ENCODE measurements at regions not wholly inside any gene's neighbourhood (a gene's known extent, or its start where the extent isn't known, plus 50 kb on each side); places are given as distances from the start of the nearest gene placed in this dataset.
"Not testable (repeated sequence)": the region's sequence is repeated elsewhere in the genome, so short reads cannot be mapped to it uniquely, and the experiment has no call there.

DNA sequence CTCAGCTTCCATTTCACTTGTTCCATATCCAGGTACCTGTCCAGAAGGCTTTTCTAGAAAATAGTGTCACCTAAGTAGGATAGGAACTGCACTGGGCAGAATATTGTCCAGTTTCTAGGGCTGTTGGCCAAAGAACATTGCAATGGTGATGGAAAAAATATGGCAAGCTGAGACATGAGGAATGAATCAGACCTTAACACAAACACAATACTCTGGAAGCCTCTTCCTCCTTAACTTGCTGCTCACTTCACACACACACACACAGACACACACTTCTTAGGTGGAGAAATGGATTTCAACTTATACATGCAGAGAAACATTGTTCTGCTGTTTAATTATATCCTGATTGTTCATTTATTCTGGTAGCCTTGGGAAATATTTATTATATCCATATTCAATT is 203.0 kb upstream of the RGS17 start (continued):
- TF ChIP-seq EGR1 (IDR thresholded peaks at IDR 0.05; ENCODE audit: low read depth in 2 of 2) (no peak), FOXA1 (IDR thresholded peaks at IDR 0.05) (no peak), JUND (IDR thresholded peaks at IDR 0.05) (no peak), RXRA (IDR thresholded peaks at IDR 0.05) (no peak), RAD21 (IDR thresholded peaks at IDR 0.05) (no peak), SP1 (IDR thresholded peaks at IDR 0.05) (no peak), HNF4G (IDR thresholded peaks at IDR 0.05) (no peak), HNF4A (conservative IDR thresholded peaks at IDR 0.05) (no peak), YY1 (IDR thresholded peaks at IDR 0.05) (no peak), NR2F2 (IDR thresholded peaks at IDR 0.05) (no peak)
- TF ChIP-seq, protein P1, sequence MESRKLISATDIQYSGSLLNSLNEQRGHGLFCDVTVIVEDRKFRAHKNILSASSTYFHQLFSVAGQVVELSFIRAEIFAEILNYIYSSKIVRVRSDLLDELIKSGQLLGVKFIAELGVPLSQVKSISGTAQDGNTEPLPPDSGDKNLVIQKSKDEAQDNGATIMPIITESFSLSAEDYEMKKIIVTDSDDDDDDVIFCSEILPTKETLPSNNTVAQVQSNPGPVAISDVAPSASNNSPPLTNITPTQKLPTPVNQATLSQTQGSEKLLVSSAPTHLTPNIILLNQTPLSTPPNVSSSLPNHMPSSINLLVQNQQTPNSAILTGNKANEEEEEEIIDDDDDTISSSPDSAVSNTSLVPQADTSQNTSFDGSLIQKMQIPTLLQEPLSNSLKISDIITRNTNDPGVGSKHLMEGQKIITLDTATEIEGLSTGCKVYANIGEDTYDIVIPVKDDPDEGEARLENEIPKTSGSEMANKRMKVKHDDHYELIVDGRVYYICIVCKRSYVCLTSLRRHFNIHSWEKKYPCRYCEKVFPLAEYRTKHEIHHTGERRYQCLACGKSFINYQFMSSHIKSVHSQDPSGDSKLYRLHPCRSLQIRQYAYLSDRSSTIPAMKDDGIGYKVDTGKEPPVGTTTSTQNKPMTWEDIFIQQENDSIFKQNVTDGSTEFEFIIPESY (IDR thresholded peaks at IDR 0.05), result no peak

DNA sequence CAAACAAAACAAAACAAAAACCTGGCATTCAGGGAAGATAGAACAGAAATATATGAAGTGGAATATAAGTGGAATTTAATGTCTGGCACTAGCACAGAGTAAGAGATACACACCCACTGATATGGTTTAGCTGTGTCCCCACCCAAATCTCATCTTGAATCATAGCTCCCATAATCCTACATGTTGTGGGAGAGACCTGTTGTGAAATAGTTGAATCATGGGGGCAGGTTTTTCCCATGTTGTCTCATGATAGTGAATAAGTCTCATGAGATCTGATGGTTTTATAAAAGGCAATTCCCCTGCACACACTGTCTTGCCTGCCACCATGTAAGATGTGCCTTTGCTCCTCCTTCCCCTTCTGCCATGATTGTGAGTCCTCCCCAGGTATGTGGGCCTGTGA is 200.1 kb upstream of the RGS17 start:
- H3K4me3 ChIP-seq (ENCODE audit: low read depth in 1 of 3, low read length in 3 of 3); H3K9ac ChIP-seq (ENCODE audit: low read depth in 1 of 2, low read length in 2 of 2); H3K27ac ChIP-seq (ENCODE audit: low read depth in 1 of 2, low read length in 2 of 2); DNase-seq (ENCODE audit: low spot score); H3K4me1 ChIP-seq (ENCODE audit: control insufficient read depth in 4 of 4, insufficient read depth in 4 of 4, low read length in 3 of 4); H3K9me3 ChIP-seq (ENCODE audit: control insufficient read depth in 4 of 4, low read length in 3 of 4); H3K36me3 ChIP-seq (ENCODE audit: control insufficient read depth in 4 of 4, insufficient read depth in 3 of 4, low read depth in 1 of 4, low read length in 3 of 4); H3K27me3 ChIP-seq (ENCODE audit: control insufficient read depth in 4 of 4, insufficient read depth in 4 of 4, low read length in 3 of 4): not testable (repeated sequence)

DNA sequence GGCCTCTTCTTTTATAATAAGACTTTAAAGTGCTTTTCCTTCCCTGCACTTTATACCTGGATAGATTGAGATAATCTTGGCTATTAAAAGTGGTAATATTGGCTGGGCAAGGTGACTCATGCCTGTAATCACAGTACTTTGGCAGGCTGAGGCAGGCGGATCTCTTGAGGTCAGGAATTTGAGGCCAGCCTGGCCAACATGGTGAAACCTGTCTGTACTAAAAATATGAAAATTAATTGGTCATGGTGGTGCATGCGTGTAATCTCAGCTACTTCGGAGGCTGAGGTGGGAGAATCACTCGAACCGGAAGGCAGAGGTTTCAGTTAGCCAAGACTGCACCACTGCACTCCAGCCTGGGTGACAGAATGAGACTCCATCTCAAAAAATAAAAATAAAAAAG is 197.1 kb upstream of the RGS17 start:
- Histone ChIP-seq H3K9me3 (ENCODE audit: control insufficient read depth in 4 of 4, low read length in 3 of 4) (no peaks in the 10 kb centered on the region), H3K4me1 (ENCODE audit: control insufficient read depth in 4 of 4, insufficient read depth in 4 of 4, low read length in 3 of 4) (no peaks in the 10 kb centered on the region), H3K4me3 (ENCODE audit: low read depth in 1 of 3, low read length in 3 of 3) (no peak overlapping the region), H3K36me3 (ENCODE audit: control insufficient read depth in 4 of 4, insufficient read depth in 3 of 4, low read depth in 1 of 4, low read length in 3 of 4) (no peaks in the 10 kb centered on the region), H3K27ac (ENCODE audit: low read depth in 1 of 2, low read length in 2 of 2) (no peak overlapping the region), H3K27me3 (ENCODE audit: control insufficient read depth in 4 of 4, insufficient read depth in 4 of 4, low read length in 3 of 4) (no peaks in the 10 kb centered on the region), H3K9ac (ENCODE audit: low read depth in 1 of 2, low read length in 2 of 2) (no peak overlapping the region)
- TF ChIP-seq HNF4G (IDR thresholded peaks at IDR 0.05) (no peak), FOXA1 (IDR thresholded peaks at IDR 0.05) (no peak), HNF4A (conservative IDR thresholded peaks at IDR 0.05) (no peak), RXRA (IDR thresholded peaks at IDR 0.05) (no peak), TAF1 (conservative IDR thresholded peaks at IDR 0.05) (no peak), SP1 (IDR thresholded peaks at IDR 0.05) (no peak), YY1 (IDR thresholded peaks at IDR 0.05) (no peak)
- TF ChIP-seq, protein P2, sequence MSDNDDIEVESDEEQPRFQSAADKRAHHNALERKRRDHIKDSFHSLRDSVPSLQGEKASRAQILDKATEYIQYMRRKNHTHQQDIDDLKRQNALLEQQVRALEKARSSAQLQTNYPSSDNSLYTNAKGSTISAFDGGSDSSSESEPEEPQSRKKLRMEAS (IDR thresholded peaks at IDR 0.05), result no peak
- TF ChIP-seq, protein P3, sequence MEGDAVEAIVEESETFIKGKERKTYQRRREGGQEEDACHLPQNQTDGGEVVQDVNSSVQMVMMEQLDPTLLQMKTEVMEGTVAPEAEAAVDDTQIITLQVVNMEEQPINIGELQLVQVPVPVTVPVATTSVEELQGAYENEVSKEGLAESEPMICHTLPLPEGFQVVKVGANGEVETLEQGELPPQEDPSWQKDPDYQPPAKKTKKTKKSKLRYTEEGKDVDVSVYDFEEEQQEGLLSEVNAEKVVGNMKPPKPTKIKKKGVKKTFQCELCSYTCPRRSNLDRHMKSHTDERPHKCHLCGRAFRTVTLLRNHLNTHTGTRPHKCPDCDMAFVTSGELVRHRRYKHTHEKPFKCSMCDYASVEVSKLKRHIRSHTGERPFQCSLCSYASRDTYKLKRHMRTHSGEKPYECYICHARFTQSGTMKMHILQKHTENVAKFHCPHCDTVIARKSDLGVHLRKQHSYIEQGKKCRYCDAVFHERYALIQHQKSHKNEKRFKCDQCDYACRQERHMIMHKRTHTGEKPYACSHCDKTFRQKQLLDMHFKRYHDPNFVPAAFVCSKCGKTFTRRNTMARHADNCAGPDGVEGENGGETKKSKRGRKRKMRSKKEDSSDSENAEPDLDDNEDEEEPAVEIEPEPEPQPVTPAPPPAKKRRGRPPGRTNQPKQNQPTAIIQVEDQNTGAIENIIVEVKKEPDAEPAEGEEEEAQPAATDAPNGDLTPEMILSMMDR (IDR thresholded peaks at IDR 0.05; ENCODE audit: low read depth, low read length, missing input control), result no peak
- TF ChIP-seq, protein P1 (IDR thresholded peaks at IDR 0.05), result no peak
- TF ChIP-seq, protein P4, sequence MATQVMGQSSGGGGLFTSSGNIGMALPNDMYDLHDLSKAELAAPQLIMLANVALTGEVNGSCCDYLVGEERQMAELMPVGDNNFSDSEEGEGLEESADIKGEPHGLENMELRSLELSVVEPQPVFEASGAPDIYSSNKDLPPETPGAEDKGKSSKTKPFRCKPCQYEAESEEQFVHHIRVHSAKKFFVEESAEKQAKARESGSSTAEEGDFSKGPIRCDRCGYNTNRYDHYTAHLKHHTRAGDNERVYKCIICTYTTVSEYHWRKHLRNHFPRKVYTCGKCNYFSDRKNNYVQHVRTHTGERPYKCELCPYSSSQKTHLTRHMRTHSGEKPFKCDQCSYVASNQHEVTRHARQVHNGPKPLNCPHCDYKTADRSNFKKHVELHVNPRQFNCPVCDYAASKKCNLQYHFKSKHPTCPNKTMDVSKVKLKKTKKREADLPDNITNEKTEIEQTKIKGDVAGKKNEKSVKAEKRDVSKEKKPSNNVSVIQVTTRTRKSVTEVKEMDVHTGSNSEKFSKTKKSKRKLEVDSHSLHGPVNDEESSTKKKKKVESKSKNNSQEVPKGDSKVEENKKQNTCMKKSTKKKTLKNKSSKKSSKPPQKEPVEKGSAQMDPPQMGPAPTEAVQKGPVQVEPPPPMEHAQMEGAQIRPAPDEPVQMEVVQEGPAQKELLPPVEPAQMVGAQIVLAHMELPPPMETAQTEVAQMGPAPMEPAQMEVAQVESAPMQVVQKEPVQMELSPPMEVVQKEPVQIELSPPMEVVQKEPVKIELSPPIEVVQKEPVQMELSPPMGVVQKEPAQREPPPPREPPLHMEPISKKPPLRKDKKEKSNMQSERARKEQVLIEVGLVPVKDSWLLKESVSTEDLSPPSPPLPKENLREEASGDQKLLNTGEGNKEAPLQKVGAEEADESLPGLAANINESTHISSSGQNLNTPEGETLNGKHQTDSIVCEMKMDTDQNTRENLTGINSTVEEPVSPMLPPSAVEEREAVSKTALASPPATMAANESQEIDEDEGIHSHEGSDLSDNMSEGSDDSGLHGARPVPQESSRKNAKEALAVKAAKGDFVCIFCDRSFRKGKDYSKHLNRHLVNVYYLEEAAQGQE (IDR thresholded peaks at IDR 0.05), result no peak
- 80% methylated on average over 5 of the region's 5 CpGs for WGBS
- DNase-seq (ENCODE audit: low spot score), result no peak
